Fibroblast of the aortic adventitia (primary cell): ENCODE measurements at regions not wholly inside any gene's neighbourhood (a gene's known extent, or its start where the extent isn't known, plus 50 kb on each side); places are given as distances from the start of the nearest gene placed in this dataset.

Experiments used
- DNase-seq: peaks from one replicate; pipeline ENCODE4 v3.0.0-alpha.2; 2010; ENCODE audit warnings: low read depth
- H3K4me3 ChIP-seq: 2 replicates; pipeline ENCODE4 v1.5.1; 2011; ENCODE audit warnings: low read depth, mild to moderate bottlenecking, control low read depth, low read length, moderate library complexity
- CTCF ChIP-seq: IDR thresholded peaks from 2 replicates; pipeline ENCODE4 v1.5.1; 2011; ENCODE audit warnings: mild to moderate bottlenecking, low read length, control low read depth, inconsistent platforms; ENCODE audit not compliant: insufficient read depth

DNA sequence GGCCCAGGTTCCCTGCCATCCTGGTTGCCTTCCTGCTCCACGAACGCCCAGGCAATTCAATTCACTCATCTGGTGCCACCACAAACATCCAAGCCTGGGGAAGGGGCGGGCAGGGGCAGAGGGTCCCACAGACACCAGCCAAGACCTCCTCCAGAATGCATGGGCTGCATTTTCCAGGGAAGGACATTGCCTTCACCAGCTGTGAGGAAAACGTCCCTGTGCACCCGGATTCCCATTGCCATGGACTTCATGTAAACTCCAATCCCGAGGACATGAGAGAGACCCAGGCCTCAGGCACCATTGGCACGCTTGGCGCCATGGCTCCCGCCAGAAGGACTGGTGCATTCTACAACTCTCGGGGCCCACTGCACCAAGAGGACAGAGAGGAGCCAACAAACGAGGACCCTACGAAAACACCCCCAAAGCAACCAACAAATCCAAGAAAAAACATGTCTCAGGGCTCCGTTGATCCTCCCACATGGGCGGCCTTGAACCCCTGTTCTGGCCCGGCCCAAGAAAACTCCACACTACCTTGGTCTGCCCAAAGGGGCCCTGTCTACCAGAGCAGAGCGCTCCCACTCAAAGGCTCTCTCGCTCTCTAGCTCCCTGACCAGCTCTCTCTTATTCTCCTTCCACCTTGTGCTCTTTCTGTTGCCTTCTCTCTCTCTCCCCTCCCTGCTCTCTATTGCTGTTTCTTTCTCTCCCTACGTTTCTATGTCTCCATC lies 183.9 kb downstream of the ALG10 start:
- no peak for TF ChIP-seq CTCF
- no peak overlapping the region for H3K4me3 ChIP-seq
- no peak for DNase-seq

DNA sequence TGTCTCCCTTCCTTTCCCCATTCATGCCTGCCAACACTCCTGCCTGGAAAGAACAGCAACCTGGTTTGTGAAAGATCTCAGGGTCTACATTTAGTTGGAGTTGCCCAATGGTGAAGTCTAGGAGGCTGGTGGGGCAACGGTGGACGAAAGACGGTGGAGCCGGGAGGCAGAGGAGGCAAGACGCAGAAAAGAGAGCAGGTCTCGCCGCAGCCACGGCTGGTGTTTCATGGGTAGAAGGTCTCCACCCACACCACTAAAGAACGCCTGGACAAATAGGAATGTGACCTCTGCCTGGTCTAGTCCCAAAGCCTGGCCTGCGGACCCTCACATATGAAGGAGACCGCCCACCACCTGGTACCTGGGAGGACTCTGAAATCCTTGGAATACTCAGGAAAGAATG lies 185.6 kb downstream of the ALG10 start:
- no peak for DNase-seq
- TF ChIP-seq CTCF, result no peak

DNA sequence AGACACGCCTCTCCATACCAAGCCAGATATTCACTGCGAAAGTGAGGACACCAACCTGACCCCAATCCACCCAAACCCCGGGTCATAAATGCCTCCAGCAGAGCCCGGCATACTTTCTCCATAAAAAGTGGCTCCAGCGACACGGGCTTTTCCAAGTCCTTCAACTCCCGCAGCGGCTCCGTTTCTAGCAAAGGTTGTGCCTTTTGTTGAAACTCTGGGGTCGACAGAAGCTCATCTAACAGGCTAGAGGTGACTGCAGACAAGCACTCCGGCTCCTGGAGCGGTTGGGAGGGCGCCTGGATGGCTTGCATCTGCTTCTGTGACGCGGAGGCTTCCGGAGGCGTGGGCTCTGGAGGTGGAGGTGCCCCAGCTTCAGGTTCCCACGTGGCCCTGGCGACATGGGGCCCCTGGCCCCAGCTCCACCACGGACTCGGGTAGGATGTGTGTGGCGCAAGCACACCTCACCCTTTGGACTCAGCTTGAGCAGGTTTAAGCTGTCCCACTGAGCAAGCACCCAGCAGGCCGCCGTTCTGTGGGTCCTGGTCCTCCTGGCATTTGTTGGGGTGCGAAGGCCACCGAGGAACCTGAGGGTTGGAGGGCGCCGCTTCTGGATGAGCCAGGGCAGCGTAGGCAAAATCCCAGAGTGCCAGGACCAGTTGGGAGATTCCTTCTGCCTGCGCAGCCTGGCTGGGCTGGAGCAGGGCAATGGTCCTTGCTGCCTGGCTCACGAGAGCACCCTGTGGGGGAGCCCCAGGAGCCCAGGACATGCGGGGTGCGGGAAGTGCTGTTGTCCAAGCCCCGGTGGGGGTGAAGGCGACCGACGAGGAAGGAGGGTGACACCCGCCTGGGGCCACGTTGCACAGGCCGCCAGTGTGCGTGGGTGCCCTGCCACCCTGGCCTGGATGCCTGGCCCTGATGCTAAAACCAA lies 186.3 kb downstream of the ALG10 start:
- H3K4me3 ChIP-seq, result no peak overlapping the region
- TF ChIP-seq CTCF, result no peak
- DNase-seq, result no peak

More for the DNA sequence above, 185.6 kb downstream of the ALG10 start:
- no peak overlapping the region for H3K4me3 ChIP-seq

GRCh38 chr12:34209259-34209835 lies 187.1 kb downstream of the ALG10 start:
- no peak for TF ChIP-seq CTCF
- DNase-seq, result no peak
- no peak overlapping the region for H3K4me3 ChIP-seq

- TF ChIP-seq CTCF, result no peak
- no peak overlapping the region for H3K4me3 ChIP-seq
Measured at GRCh38 chr12:34210183-34210582, 187.9 kb downstream of the ALG10 start.

GRCh38 chr12:34210689-34211530 lies 188.6 kb downstream of the ALG10 start:
- no peak overlapping the region for H3K4me3 ChIP-seq
- no peak for DNase-seq
- no peak for TF ChIP-seq CTCF

More at GRCh38 chr12:34210183-34210582, 187.9 kb downstream of the ALG10 start:
- no peak for DNase-seq
